Trophoblast cell (in vitro differentiated cells and primary cell): ENCODE measurements at regions not wholly inside any gene's neighbourhood (a gene's known extent, or its start where the extent isn't known, plus 50 kb on each side); places are given as distances from the start of the nearest gene placed in this dataset.
A peak's percentile ranks its signal among the peaks of the same experiment; 100 is the strongest.

ENCODE experiments used
- DNase-seq, 2 donors: peaks; one replicate each; pipeline ENCODE4 v3.0.0-alpha.2; 2016
- H2AFZ ChIP-seq: 2 replicates; pipeline ENCODE4 v1.6.1; 2013; ENCODE audit warnings: low read length, moderate library complexity, mild to moderate bottlenecking; ENCODE audit not compliant: insufficient read depth, poor library complexity
- H2AK5ac ChIP-seq: 2 replicates; pipeline ENCODE4 v1.6.1; 2013; ENCODE audit warnings: mild to moderate bottlenecking, low read length
- H2BK120ac ChIP-seq: 2 replicates; pipeline ENCODE4 v1.6.1; 2013; ENCODE audit warnings: low read length, mild to moderate bottlenecking, moderate library complexity; ENCODE audit not compliant: insufficient read depth, poor library complexity
- H2BK12ac ChIP-seq: 2 replicates; pipeline ENCODE4 v1.6.1; 2013; ENCODE audit warnings: mild to moderate bottlenecking, low read length, moderate library complexity
- H2BK5ac ChIP-seq: 2 replicates; pipeline ENCODE4 v1.6.1; 2013; ENCODE audit warnings: low read length, low read depth, moderate library complexity, mild to moderate bottlenecking; ENCODE audit not compliant: poor library complexity
- H3K14ac ChIP-seq: 2 replicates; pipeline ENCODE4 v1.6.1; 2013; ENCODE audit warnings: mild to moderate bottlenecking, low read length
- H3K18ac ChIP-seq: 2 replicates; pipeline ENCODE4 v1.6.1; 2013; ENCODE audit warnings: mild to moderate bottlenecking, low read length
- H3K23ac ChIP-seq: 2 replicates; pipeline ENCODE4 v1.6.1; 2013; ENCODE audit warnings: low read length
- H3K27ac ChIP-seq: 2 replicates; pipeline ENCODE4 v1.5.1; 2013; ENCODE audit warnings: low read depth, mild to moderate bottlenecking, inconsistent platforms, low read length, moderate library complexity
- H3K27me3 ChIP-seq: 2 replicates; pipeline ENCODE4 v1.6.1; 2013; ENCODE audit warnings: inconsistent platforms, mild to moderate bottlenecking, low read length, moderate library complexity; ENCODE audit not compliant: insufficient read depth
- H3K36me3 ChIP-seq, 2 experiments: 1 replicate in 1 of 2; 2 replicates in 1 of 2; pipeline ENCODE4 v1.6.1; 2013; ENCODE audit warnings: low read length in 2 of 2, mild to moderate bottlenecking in 2 of 2, moderate library complexity in 1 of 2; ENCODE audit not compliant: insufficient read depth in 2 of 2, control insufficient read depth in 1 of 2
- H3K4ac ChIP-seq: 2 replicates; pipeline ENCODE4 v1.6.1; 2013; ENCODE audit warnings: low read depth, mild to moderate bottlenecking, low read length, moderate library complexity
- H3K4me1 ChIP-seq, 2 experiments: 1 replicate in 1 of 2; 2 replicates in 1 of 2; pipeline ENCODE4 v1.6.1; 2013; ENCODE audit warnings: low read length in 2 of 2, mild to moderate bottlenecking in 2 of 2, moderate library complexity in 1 of 2; ENCODE audit not compliant: insufficient read depth in 2 of 2, control insufficient read depth in 1 of 2
- H3K4me2 ChIP-seq: 2 replicates; pipeline ENCODE4 v1.6.1; 2013; ENCODE audit warnings: inconsistent platforms, mild to moderate bottlenecking, low read length, moderate library complexity
- H3K4me3 ChIP-seq: 2 replicates; pipeline ENCODE4 v1.5.1; 2013; ENCODE audit warnings: mild to moderate bottlenecking, low read depth, low read length, inconsistent platforms
- H3K79me1 ChIP-seq: one replicate; pipeline ENCODE4 v1.6.1; 2013; ENCODE audit warnings: low read length
- H3K79me2 ChIP-seq: 2 replicates; pipeline ENCODE4 v1.6.1; 2013; ENCODE audit warnings: low read length, mild to moderate bottlenecking; ENCODE audit not compliant: control insufficient read depth, insufficient read depth, poor library complexity
- H3K9ac ChIP-seq: 2 replicates; pipeline ENCODE4 v1.6.1; 2013; ENCODE audit warnings: mild to moderate bottlenecking, low read length
- H3K9me3 ChIP-seq: 2 replicates; pipeline ENCODE4 v1.6.1; 2013; ENCODE audit warnings: low read depth, mild to moderate bottlenecking, control low read depth, inconsistent platforms, low read length; ENCODE audit not compliant: insufficient read depth
- H4K12ac ChIP-seq: 2 replicates; pipeline ENCODE4 v1.6.1; 2013; ENCODE audit warnings: low read depth, mild to moderate bottlenecking, low read length, moderate library complexity
- H4K8ac ChIP-seq: 2 replicates; pipeline ENCODE4 v1.6.1; 2013; ENCODE audit warnings: low read depth, mild to moderate bottlenecking, low read length, moderate library complexity
- H4K91ac ChIP-seq: one replicate; pipeline ENCODE4 v1.6.1; 2013; ENCODE audit warnings: low read depth, mild to moderate bottlenecking, low read length, moderate library complexity
- WGBS: extraction: QIAGEN DNeasy Blood & Tissue Kit; methylation state at CpG from one replicate; pipeline ENCODE4 v1.1.7; 2013; ENCODE audit warnings: missing lambda C conversion rate; ENCODE audit not compliant: insufficient read length, insufficient coverage; ENCODE audit errors: extremely low coverage; 5-methylcytosine and 5-hydroxymethylcytosine counted together

DNA sequence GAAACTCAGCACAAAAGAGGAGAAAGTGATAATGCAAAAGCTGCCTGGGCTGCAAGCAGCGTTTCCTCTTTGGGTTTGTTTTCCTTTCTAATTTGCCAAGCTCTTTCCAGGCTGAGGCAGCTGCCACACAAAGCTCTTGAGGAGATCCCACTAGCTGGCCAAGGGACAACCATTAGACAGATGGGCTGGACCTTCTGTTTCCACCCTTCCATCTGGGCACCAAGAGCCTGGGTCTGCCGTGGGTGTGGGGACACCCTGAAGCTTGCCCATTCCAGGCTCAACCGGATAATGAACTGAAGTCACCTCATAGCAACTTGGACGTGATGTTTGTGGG lies 194.6 kb upstream of the C1QTNF7 start:
- Histone ChIP-seq H3K4me2 (no peak overlapping the region), H3K9ac (no peak overlapping the region), H3K36me3 (no peaks in the 10 kb centered on the region), H2BK12ac (peak overlapping the region; percentile 85), H3K27ac (peak overlapping the region; percentile 30), H2BK5ac (peak overlapping the region; percentile 55), H4K8ac (peak overlapping the region; percentile 5), H3K79me1 (peaks cover 7% of the 10 kb centered on the region), H2AFZ (no peak overlapping the region), H2BK120ac (peak overlapping the region; percentile 23), H4K12ac (no peak overlapping the region), H3K4me1 (peaks cover 14% of the 10 kb centered on the region in 2 experiments), H3K4me3 (no peak overlapping the region), H3K9me3 (no peaks in the 10 kb centered on the region), H4K91ac (peak overlapping the region; percentile 56), H3K14ac (peak overlapping the region; percentile 45), H3K18ac (peak overlapping the region; percentile 33), H3K27me3 (no peaks in the 10 kb centered on the region), H3K79me2 (no peaks in the 10 kb centered on the region), H3K4ac (no peak overlapping the region), H3K23ac (no peak overlapping the region), H2AK5ac (peak overlapping the region; percentile 39)
- WGBS, result no CpG with 5 or more reads among the region's 4 CpGs
- DNase-seq, result no peak

DNA sequence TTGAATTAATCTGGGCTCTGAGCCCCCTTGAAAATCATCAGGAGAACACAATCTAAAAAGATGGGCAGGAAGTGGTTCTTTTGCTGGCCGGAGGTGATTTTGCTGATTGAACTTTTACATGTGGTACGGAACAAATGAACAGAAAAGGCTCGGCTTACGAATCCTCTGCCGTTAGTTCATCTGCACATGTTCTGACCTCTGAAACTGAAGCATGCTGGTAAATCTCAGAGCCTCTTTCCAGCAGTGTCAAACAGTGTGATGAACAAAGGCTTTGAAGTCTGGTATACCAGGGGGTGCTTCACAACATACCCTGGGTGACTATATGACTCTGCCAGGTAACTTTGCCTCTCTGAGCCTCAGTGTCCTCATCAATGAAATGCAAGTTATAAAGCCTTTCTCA lies 194.2 kb upstream of the C1QTNF7 start:
- Histone ChIP-seq H3K79me2 (no peaks in the 10 kb centered on the region), H3K9me3 (no peaks in the 10 kb centered on the region), H3K36me3 (no peaks in the 10 kb centered on the region), H2AK5ac (no peak overlapping the region), H3K4me1 (peaks cover 14% of the 10 kb centered on the region in 2 experiments), H4K91ac (no peak overlapping the region), H2BK12ac (no peak overlapping the region), H3K4me3 (no peak overlapping the region), H3K79me1 (peaks cover 7% of the 10 kb centered on the region), H3K18ac (no peak overlapping the region), H3K23ac (no peak overlapping the region), H3K9ac (no peak overlapping the region), H3K14ac (no peak overlapping the region), H3K4ac (no peak overlapping the region), H3K27ac (no peak overlapping the region), H2BK5ac (no peak overlapping the region), H2BK120ac (no peak overlapping the region), H2AFZ (no peak overlapping the region), H3K27me3 (no peaks in the 10 kb centered on the region), H3K4me2 (no peak overlapping the region), H4K8ac (no peak overlapping the region), H4K12ac (no peak overlapping the region)
- no peak for DNase-seq
- no CpG with 5 or more reads among the region's 5 CpGs for WGBS

DNA sequence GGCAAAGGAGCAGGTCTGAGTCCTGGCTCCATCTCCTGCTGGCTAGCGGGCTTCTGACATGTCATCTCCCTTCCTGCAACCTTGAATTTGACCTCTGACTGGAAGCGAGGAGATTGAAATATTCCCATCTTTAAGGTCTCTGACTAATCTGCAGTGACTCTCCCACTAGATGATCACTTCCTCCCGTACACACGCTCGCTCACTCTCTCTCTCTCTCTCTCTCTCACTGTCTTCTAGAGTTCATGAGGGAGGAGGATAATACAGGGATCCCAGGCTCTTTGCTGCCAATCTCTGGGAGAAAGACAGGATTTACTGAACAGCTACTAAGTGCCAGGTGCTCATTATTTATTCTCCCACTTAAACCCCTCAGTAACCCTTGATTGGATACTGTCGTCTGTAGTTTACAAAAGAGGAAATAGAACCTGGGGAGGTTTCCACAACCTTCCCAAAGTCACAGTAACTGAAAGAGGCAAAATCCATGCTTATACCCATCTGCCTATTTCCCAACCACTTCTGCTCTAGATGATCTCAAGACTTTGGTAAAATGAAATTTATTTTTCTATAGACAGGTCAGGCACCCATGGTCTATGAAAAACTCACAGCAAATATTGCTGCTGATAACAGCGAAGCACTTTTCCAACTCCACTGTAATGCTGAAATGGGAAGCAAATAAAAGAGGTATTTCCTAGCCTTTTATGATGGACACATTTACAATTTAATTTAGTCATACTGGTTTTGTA lies 193.5 kb upstream of the C1QTNF7 start:
- H4K91ac ChIP-seq, result no peak overlapping the region

DNA sequence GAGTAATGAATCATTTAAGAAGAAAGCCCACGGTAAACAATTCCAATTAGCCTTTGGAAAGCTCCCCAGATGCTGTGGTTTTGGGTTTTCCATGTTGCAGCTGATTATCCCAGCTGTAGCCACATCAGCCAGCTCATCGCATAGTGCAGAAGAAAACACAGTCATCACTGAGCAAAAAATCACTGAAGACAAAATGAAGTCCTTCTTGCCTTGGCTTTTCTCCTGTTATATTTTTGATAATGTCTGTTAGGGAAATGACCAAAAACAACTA lies 193.0 kb upstream of the C1QTNF7 start:
- no peak overlapping the region for H4K12ac ChIP-seq
- H3K9me3 ChIP-seq, result no peaks in the 10 kb centered on the region
- H4K91ac ChIP-seq, result no peak overlapping the region
- H3K27ac ChIP-seq, result no peak overlapping the region
- H2AK5ac ChIP-seq, result no peak overlapping the region
- no peak overlapping the region for H3K4me2 ChIP-seq
- no peaks in the 10 kb centered on the region for H3K27me3 ChIP-seq
- H3K79me2 ChIP-seq, result no peaks in the 10 kb centered on the region
- no peak overlapping the region for H3K18ac ChIP-seq
- no CpG with 5 or more reads among the region's 2 CpGs for WGBS
- DNase-seq, result no peak
- no peak overlapping the region for H3K23ac ChIP-seq
- no peak overlapping the region for H3K9ac ChIP-seq
- no peak overlapping the region for H4K8ac ChIP-seq
- H3K4me3 ChIP-seq, result no peak overlapping the region
- H3K4me1 ChIP-seq, result peaks cover 14 to 16% of the 10 kb centered on the region in 2 experiments
- no peak overlapping the region for H3K4ac ChIP-seq
- H3K36me3 ChIP-seq, result no peaks in the 10 kb centered on the region
- H3K79me1 ChIP-seq, result peaks cover 7% of the 10 kb centered on the region
- no peak overlapping the region for H2BK12ac ChIP-seq
- H2BK5ac ChIP-seq, result no peak overlapping the region
- H2BK120ac ChIP-seq, result no peak overlapping the region
- H3K14ac ChIP-seq, result no peak overlapping the region
- no peak overlapping the region for H2AFZ ChIP-seq

More for the DNA sequence above, 193.5 kb upstream of the C1QTNF7 start:
- Histone ChIP-seq H3K27me3 (no peaks in the 10 kb centered on the region), H3K4me2 (no peak overlapping the region), H3K14ac (no peak overlapping the region), H3K4me3 (no peak overlapping the region), H3K4ac (no peak overlapping the region), H2BK5ac (no peak overlapping the region), H3K79me1 (peaks cover 7% of the 10 kb centered on the region), H2BK12ac (no peak overlapping the region), H3K27ac (no peak overlapping the region), H3K79me2 (no peaks in the 10 kb centered on the region), H2AK5ac (no peak overlapping the region), H3K9ac (no peak overlapping the region), H3K18ac (no peak overlapping the region), H3K4me1 (peaks cover 14 to 16% of the 10 kb centered on the region in 2 experiments), H2BK120ac (no peak overlapping the region), H3K23ac (no peak overlapping the region), H2AFZ (no peak overlapping the region), H3K9me3 (no peaks in the 10 kb centered on the region), H4K12ac (no peak overlapping the region), H3K36me3 (no peaks in the 10 kb centered on the region), H4K8ac (no peak overlapping the region)
- no CpG with 5 or more reads among the region's 7 CpGs for WGBS
- no peak for DNase-seq
